Suppressor macrophage (primary cell): ENCODE measurements at regions not wholly inside any gene's neighbourhood (a gene's known extent, or its start where the extent isn't known, plus 50 kb on each side); places are given as distances from the start of the nearest gene placed in this dataset.

ENCODE experiments used
- DNase-seq, 4 experiments: peaks; one replicate each; pipeline ENCODE4 v3.0.0-alpha.2; 2020 to 2022

GRCh38 chr16:64823481-64824075 is 298.3 kb downstream of the CDH11 start:
- no peak for DNase-seq

GRCh38 chr16:64809876-64810629 is 311.8 kb downstream of the CDH11 start:
- no peak for DNase-seq

- DNase-seq = no peak
These were observed 313.4 kb downstream of the CDH11 start for GRCh38 chr16:64808474-64808873.

- no peak for DNase-seq
These were observed 330.1 kb downstream of the CDH11 start for GRCh38 chr16:64791756-64792155.

- DNase-seq = no peak
These were observed 337.2 kb downstream of the CDH11 start for GRCh38 chr16:64784635-64785034.

GRCh38 chr16:64782484-64782883 is 339.4 kb downstream of the CDH11 start:
- no peak for DNase-seq

- no peak for DNase-seq
These were observed 341.4 kb downstream of the CDH11 start for GRCh38 chr16:64780445-64780844.

- DNase-seq = no peak
These were observed 343.1 kb downstream of the CDH11 start for GRCh38 chr16:64778777-64779176.

- no peak for DNase-seq
These were observed 348.2 kb downstream of the CDH11 start for GRCh38 chr16:64773638-64774037.

GRCh38 chr16:64773184-64773583 is 348.7 kb downstream of the CDH11 start:
- DNase-seq = no peak

- no peak for DNase-seq
These were observed 350.6 kb downstream of the CDH11 start for GRCh38 chr16:64771273-64771672.

GRCh38 chr16:64762211-64762610 is 359.7 kb downstream of the CDH11 start:
- no peak for DNase-seq

- DNase-seq = no peak
These were observed 367.6 kb downstream of the CDH11 start for GRCh38 chr16:64754279-64754678.

GRCh38 chr16:64751906-64752305 is 370.0 kb downstream of the CDH11 start:
- DNase-seq = no peak

- no peak for DNase-seq
These were observed 372.5 kb downstream of the CDH11 start for GRCh38 chr16:64749346-64749745.

GRCh38 chr16:64745258-64745930 is 376.5 kb downstream of the CDH11 start:
- DNase-seq = no peak

- no peak for DNase-seq
These were observed 379.2 kb downstream of the CDH11 start for GRCh38 chr16:64742455-64743223.

GRCh38 chr16:64740261-64740660 is 381.6 kb downstream of the CDH11 start:
- DNase-seq = no peak

- DNase-seq = no peak
These were observed 383.4 kb downstream of the CDH11 start for GRCh38 chr16:64738321-64738960.

- DNase-seq = no peak
These were observed 385.0 kb downstream of the CDH11 start for GRCh38 chr16:64736857-64737256.

- no peak for DNase-seq
These were observed 390.0 kb downstream of the CDH11 start for GRCh38 chr16:64731891-64732290.

GRCh38 chr16:64730261-64730660 is 391.6 kb downstream of the CDH11 start:
- no peak for DNase-seq

- DNase-seq = no peak
These were observed 397.5 kb downstream of the CDH11 start for GRCh38 chr16:64724339-64724738.
